Astrocyte (in vitro differentiated cells and primary cell): ENCODE measurements at regions not wholly inside any gene's neighbourhood (a gene's known extent, or its start where the extent isn't known, plus 50 kb on each side); places are given as distances from the start of the nearest gene placed in this dataset.
A peak's percentile ranks its signal among the peaks of the same experiment; 100 is the strongest.

Experiments
- DNase-seq: peaks from one replicate; pipeline ENCODE4 v3.0.0-alpha.2; 2010; ENCODE audit warnings: low read depth
- FAIRE-seq: peaks from 2 replicates; lab custom pipeline; 2011; peaks lifted over from hg19 to GRCh38; lab: Jason Lieb, UNC
- H2AFZ ChIP-seq: 2 replicates; pipeline ENCODE4 v1.6.0; 2012; ENCODE audit warnings: low read depth, low read length, inconsistent platforms
- H3K27ac ChIP-seq: 2 replicates; pipeline ENCODE4 v1.5.1; 2011; ENCODE audit warnings: low read depth, low read length, inconsistent platforms
- H3K27me3 ChIP-seq: 2 replicates; pipeline ENCODE4 v1.6.0; 2011; ENCODE audit warnings: low read length, inconsistent platforms; ENCODE audit not compliant: insufficient read depth
- H3K36me3 ChIP-seq: 2 replicates; pipeline ENCODE4 v1.5.1; 2011; ENCODE audit warnings: low read length, inconsistent platforms; ENCODE audit not compliant: insufficient read depth
- H3K4me1 ChIP-seq: 2 replicates; pipeline ENCODE4 v1.5.1; 2011; ENCODE audit warnings: low read length, inconsistent platforms; ENCODE audit not compliant: insufficient read depth
- H3K4me2 ChIP-seq: 2 replicates; pipeline ENCODE4 v1.6.0; 2012; ENCODE audit warnings: low read length, inconsistent platforms
- H3K4me3 ChIP-seq: 2 replicates; pipeline ENCODE4 v1.5.1; 2011; ENCODE audit warnings: low read depth, mild to moderate bottlenecking, low read length, inconsistent platforms; ENCODE audit not compliant: insufficient read depth
- H3K79me2 ChIP-seq: 2 replicates; pipeline ENCODE4 v1.6.0; 2012; ENCODE audit warnings: mild to moderate bottlenecking, low read length, inconsistent platforms; ENCODE audit not compliant: insufficient read depth
- H3K9ac ChIP-seq: 2 replicates; pipeline ENCODE4 v1.6.0; 2012; ENCODE audit warnings: mild to moderate bottlenecking, low read length, inconsistent platforms
- H3K9me3 ChIP-seq: 2 replicates; pipeline ENCODE4 v1.5.1; 2012; ENCODE audit warnings: low read depth, mild to moderate bottlenecking, low read length, inconsistent platforms; ENCODE audit not compliant: insufficient read depth
- H4K20me1 ChIP-seq: 2 replicates; pipeline ENCODE4 v1.6.0; 2012; ENCODE audit warnings: low read length, inconsistent platforms; ENCODE audit not compliant: insufficient read depth
- H3K27ac Mint-ChIP-seq: one replicate; pipeline ENCODE4 v1.8.0; 2021; ENCODE audit warnings: mild to moderate bottlenecking, mixed read lengths; ENCODE audit not compliant: unreplicated experiment
- H3K27me3 Mint-ChIP-seq: one replicate; pipeline ENCODE4 v1.8.0; 2021; ENCODE audit warnings: low read depth, mixed read lengths; ENCODE audit not compliant: unreplicated experiment
- H3K36me3 Mint-ChIP-seq: one replicate; pipeline ENCODE4 v1.8.0; 2021; ENCODE audit warnings: low read depth, mixed read lengths; ENCODE audit not compliant: unreplicated experiment
- H3K4me1 Mint-ChIP-seq: one replicate; pipeline ENCODE4 v1.8.0; 2021; ENCODE audit warnings: low read depth, mixed read lengths; ENCODE audit not compliant: unreplicated experiment
- H3K4me3 Mint-ChIP-seq: one replicate; pipeline ENCODE4 v1.8.0; 2021; ENCODE audit warnings: mild to moderate bottlenecking, moderate library complexity, mixed read lengths; ENCODE audit not compliant: unreplicated experiment
- H3K9me3 Mint-ChIP-seq: one replicate; pipeline ENCODE4 v1.8.0; 2021; ENCODE audit warnings: mild to moderate bottlenecking, mixed read lengths; ENCODE audit not compliant: unreplicated experiment
- EZH2 ChIP-seq: IDR thresholded peaks from 2 replicates; pipeline ENCODE4 v1.6.1; 2012; ENCODE audit warnings: mild to moderate bottlenecking, low read length, inconsistent platforms; ENCODE audit not compliant: insufficient read depth
- TF ChIP-seq, protein P1 (sequence below): IDR thresholded peaks from 2 replicates; pipeline ENCODE4 v1.5.1; 2011; ENCODE audit warnings: low read depth, mild to moderate bottlenecking, inconsistent platforms, low read length, moderate library complexity; ENCODE audit not compliant: insufficient read depth

GRCh38 chr2:111664275-111664850 lies 219.6 kb downstream of the ANAPC1 start:
- Histone ChIP-seq H2AFZ (no peak overlapping the region), H4K20me1 (no peaks in the 10 kb centered on the region), H3K79me2 (no peaks in the 10 kb centered on the region), H3K4me2 (no peak overlapping the region), H3K4me3 (no peak overlapping the region), H3K4me1 (peaks cover 32% of the 10 kb centered on the region), H3K27ac (no peak overlapping the region), H3K9ac (no peak overlapping the region), H3K27me3 (no peaks in the 10 kb centered on the region), H3K9me3 (no peaks in the 10 kb centered on the region), H3K36me3 (no peaks in the 10 kb centered on the region)
- Mint-ChIP-seq H3K4me3 (no peak overlapping the region), H3K9me3 (no peaks in the 10 kb centered on the region), H3K27ac (peak overlapping the region; percentile 19), H3K36me3 (no peaks in the 10 kb centered on the region), H3K27me3 (no peaks in the 10 kb centered on the region), H3K4me1 (peaks cover 46% of the 10 kb centered on the region)
- FAIRE-seq (no peak), DNase-seq (no peak)
- TF ChIP-seq, protein P1, sequence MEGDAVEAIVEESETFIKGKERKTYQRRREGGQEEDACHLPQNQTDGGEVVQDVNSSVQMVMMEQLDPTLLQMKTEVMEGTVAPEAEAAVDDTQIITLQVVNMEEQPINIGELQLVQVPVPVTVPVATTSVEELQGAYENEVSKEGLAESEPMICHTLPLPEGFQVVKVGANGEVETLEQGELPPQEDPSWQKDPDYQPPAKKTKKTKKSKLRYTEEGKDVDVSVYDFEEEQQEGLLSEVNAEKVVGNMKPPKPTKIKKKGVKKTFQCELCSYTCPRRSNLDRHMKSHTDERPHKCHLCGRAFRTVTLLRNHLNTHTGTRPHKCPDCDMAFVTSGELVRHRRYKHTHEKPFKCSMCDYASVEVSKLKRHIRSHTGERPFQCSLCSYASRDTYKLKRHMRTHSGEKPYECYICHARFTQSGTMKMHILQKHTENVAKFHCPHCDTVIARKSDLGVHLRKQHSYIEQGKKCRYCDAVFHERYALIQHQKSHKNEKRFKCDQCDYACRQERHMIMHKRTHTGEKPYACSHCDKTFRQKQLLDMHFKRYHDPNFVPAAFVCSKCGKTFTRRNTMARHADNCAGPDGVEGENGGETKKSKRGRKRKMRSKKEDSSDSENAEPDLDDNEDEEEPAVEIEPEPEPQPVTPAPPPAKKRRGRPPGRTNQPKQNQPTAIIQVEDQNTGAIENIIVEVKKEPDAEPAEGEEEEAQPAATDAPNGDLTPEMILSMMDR: no peak
- no peak for TF ChIP-seq EZH2

- Mint-ChIP-seq H3K27ac (no peak overlapping the region), H3K36me3 (no peaks in the 10 kb centered on the region), H3K4me1 (peaks cover 42% of the 10 kb centered on the region), H3K4me3 (no peak overlapping the region), H3K9me3 (no peaks in the 10 kb centered on the region), H3K27me3 (no peaks in the 10 kb centered on the region)
- H4K20me1 ChIP-seq: no peaks in the 10 kb centered on the region
- H2AFZ ChIP-seq: no peak overlapping the region
- H3K79me2 ChIP-seq: no peaks in the 10 kb centered on the region
- no peaks in the 10 kb centered on the region for H3K9me3 ChIP-seq
- H3K4me1 ChIP-seq: peaks cover 26% of the 10 kb centered on the region
- no peak overlapping the region for H3K4me2 ChIP-seq
- H3K4me3 ChIP-seq: no peak overlapping the region
- H3K27me3 ChIP-seq: no peaks in the 10 kb centered on the region
- H3K27ac ChIP-seq: no peak overlapping the region
- H3K9ac ChIP-seq: no peak overlapping the region
- DNase-seq: no peak
- H3K36me3 ChIP-seq: no peaks in the 10 kb centered on the region
- FAIRE-seq: no peak
- TF ChIP-seq, protein P1: no peak
- TF ChIP-seq EZH2: no peak
Observed at GRCh38 chr2:111665011-111665410, 219.0 kb downstream of the ANAPC1 start.

DNA sequence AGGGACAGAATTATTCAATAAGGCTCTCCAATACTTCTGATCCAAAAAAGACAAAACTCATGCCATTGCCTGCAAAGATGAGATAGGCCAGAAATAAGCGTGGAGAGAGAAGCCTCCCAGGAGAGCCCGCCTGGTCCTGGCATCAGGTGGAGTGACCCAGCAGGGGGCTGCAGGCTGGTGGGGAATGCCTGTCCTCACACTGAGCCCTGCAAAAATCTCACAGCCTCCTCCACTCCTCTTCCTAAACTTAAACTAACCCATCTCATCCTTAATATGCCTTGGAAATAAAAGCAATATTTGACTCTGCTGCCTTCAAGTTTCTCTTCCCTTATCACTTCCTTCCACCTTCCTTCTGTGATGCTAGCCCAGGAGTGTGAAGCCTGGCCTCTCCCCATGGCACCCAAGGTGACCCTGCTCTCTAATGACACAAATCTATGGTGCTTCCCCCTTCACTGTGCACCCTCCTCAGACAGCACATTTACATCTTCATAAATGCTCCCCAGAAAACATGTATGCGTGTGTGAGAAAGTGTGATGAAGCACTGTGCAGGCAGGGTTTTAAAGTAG lies 218.4 kb downstream of the ANAPC1 start:
- no peaks in the 10 kb centered on the region for H3K9me3 ChIP-seq
- H3K9me3 Mint-ChIP-seq: no peaks in the 10 kb centered on the region
- no peak for DNase-seq
- H3K4me1 ChIP-seq: peaks cover 23% of the 10 kb centered on the region
- no peak overlapping the region for H3K4me3 Mint-ChIP-seq
- H3K79me2 ChIP-seq: no peaks in the 10 kb centered on the region
- H3K36me3 Mint-ChIP-seq: no peaks in the 10 kb centered on the region
- no peak overlapping the region for H3K27ac ChIP-seq
- no peaks in the 10 kb centered on the region for H3K36me3 ChIP-seq
- TF ChIP-seq EZH2: no peak
- TF ChIP-seq, protein P1: no peak
- no peak overlapping the region for H3K4me3 ChIP-seq
- H3K27ac Mint-ChIP-seq: no peak overlapping the region
- H3K27me3 ChIP-seq: no peaks in the 10 kb centered on the region
- H3K4me1 Mint-ChIP-seq: peaks cover 43% of the 10 kb centered on the region
- H3K27me3 Mint-ChIP-seq: no peaks in the 10 kb centered on the region
- H4K20me1 ChIP-seq: no peaks in the 10 kb centered on the region
- FAIRE-seq: no peak
- H2AFZ ChIP-seq: no peak overlapping the region
- H3K4me2 ChIP-seq: no peak overlapping the region
- no peak overlapping the region for H3K9ac ChIP-seq
